HPDE6-E6E7 (cell line): ENCODE measurements at regions not wholly inside any gene's neighbourhood (a gene's known extent, or its start where the extent isn't known, plus 50 kb on each side); places are given as distances from the start of the nearest gene placed in this dataset.

Experiments
- DNase-seq: peaks from one replicate; pipeline ENCODE4 v3.0.0; 2011; ENCODE audit warnings: missing footprints; ENCODE audit errors: extremely low spot score

GRCh38 chr7:131106681-131107336, 220.9 kb upstream of the MKLN1 start:
- no peak for DNase-seq

GRCh38 chr7:131107337-131108211, 220.1 kb upstream of the MKLN1 start:
- DNase-seq = peak; percentile 51

DNA sequence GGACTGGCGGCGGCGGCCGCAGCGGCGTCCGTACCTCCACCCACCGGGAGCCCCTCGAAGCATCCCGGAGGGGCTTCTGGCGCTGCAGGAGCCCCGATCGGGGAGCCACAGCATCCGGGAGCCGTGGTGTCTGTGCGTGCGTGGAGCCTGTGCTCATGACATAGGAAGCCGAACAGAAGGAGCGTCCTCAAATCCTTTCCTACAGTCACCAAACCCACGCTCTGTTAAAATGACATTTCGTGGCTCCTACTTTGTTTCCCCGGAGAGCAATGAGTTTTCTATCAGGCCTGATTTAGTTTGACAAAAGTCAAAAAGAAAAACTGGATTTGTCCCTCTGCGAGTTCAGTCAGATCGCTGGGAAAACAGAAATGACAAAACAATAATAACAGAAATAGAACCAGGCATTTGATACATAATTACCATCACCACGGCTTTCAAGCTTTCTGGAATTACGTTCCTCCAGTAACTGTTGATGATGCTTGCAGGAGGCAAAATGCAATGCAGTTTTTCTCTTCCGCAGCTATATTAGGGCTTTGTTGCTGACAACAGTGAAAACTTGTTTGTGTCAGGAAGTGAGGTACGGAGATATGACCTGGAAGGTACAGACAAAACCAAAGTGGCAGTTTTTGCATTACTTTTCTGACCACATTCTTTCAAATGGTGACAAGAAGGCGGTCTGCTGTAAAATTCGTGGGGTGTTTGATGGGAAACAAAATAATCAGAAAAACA, 219.3 kb upstream of the MKLN1 start:
- no peak for DNase-seq

DNA sequence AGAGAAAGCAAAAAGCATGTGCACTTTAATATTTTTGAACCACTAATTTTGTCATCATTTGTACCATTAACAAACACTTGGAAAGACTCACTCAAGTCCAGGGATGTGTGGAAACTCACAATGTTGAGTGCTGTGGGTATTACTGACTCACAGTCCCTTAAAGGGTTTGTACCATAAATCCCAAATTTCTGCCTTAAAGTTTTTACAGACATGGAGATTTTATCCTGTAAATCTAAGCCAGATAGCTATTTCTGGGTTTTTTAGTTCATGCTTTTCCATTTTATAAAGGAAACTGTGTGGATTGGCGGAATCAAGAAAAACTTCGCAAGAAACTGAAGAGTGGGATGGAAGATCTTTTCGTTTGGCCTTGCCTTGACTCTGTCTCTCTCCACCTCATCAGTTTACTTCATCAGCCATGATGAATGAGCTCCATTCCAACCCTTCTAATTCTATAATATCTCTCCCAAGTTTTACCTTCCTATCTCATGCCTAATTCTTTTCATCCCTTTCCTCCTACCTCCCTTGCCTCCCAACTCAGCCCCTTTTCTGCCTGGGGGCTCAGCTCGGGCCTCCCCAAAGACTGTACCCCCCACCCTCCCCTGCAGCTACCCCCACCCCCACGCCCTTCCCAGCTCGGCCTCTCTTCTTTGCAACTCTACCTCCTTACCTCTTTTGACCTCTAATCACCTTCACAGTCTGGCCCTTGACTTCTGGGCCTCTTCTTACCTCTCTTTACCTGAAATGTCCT, 218.5 kb upstream of the MKLN1 start:
- no peak for DNase-seq

- DNase-seq = peak; percentile 49
Observed at GRCh38 chr7:131109759-131110296, 217.8 kb upstream of the MKLN1 start.

- DNase-seq = no peak
Observed at GRCh38 chr7:131110297-131111080, 217.2 kb upstream of the MKLN1 start.

DNA sequence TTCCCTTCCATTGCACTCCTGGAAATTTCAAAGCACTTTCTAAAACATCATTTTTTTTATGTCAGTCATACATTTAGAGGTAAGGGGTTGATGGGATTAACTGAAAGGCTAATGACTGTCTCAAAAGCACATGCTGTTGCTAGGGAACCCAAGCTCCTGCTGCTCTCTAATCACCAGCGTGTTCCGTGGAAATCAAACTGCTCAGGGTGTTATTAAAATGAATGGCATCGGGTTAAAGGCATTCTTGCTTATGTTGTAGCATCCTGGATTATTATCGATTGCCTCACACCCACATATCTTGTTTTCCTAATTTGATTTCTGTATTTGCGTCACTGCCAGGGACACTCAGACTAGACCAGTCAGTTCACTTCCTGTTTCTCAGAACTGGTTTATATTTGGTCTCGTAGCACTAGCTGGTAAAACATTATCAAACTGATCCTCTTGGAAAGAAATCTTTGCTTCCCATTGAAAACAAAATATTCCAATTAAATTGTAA, 216.5 kb upstream of the MKLN1 start:
- no peak for DNase-seq

DNA sequence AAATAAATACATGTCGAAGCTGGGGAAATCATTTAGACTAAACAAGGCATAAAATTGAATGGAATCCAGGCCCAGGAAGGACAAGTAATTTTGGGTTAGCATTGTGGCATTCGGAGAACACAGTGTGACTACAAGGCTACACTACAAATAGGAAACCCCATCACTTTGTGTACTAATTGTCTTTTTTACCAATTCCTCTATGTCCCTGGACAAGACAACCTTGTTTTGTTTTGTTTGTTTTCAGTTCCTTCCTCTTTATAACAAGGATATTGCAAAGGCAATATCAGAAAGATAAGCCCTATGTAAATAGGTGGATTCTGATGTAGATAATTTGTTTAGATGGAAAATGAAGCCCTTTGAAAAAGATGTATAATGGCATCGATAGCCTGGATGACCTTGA, 215.9 kb upstream of the MKLN1 start:
- DNase-seq = no peak

- DNase-seq = no peak
Observed at GRCh38 chr7:131112431-131112830, 215.2 kb upstream of the MKLN1 start.

DNA sequence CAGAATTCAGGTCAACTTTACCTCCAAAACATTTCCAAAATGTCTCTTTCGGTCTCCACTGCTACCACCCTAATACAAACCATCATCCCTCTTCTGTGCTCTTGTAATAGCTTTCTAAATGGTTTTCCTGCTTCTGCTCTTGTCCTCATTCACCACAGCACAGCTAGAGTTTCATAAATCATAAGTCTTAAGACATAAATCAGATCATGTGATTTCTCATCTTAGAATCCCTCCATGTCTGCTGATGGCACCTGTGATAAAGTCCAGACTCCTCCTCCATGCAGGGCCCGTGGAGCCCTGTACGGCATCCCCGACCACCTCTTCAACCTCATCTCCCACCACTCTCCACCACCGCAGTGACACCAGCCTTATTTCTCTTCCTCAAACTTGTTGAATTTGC, 212.3 kb upstream of the MKLN1 start:
- DNase-seq = no peak

- DNase-seq = no peak
Observed at GRCh38 chr7:131117439-131117838, 210.2 kb upstream of the MKLN1 start.

DNA sequence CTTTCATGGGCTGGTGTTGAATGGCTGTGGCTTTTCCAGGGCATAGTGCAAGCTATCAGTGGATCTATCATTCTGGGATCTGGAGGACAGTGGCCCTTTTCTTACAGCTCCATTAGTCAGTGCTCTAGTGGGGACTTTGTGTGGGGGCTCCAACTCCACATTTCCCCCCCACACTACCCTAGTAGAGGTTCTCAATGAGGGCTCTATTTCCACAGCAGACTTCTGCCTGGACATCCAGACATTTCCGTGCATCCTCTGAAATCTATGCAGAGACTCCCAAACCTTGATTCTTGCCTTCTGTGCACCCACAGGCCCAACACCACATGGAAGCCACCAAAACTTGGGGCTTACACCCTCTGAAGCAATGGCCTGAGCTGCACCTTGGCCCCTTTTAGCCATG, 208.3 kb upstream of the MKLN1 start:
- DNase-seq = no peak

DNA sequence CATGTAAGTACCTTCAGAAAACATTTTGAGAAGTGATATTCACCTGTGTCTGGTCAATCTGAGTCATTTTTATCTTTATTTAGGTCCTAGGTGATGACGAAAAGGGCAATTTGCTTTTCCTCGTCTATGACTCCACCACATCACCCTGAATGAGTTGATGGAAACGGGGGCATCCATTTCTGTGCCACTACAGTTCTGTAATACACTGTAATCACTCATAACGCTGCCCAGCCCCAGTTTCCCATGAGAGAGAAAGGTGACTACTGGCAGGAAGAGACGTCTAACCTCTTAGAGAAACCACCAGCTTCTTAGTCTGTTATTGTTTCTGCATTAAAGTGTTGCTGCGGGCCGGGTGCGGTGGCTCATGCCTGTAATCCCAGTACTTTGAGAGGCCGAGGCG, 205.3 kb upstream of the MKLN1 start:
- DNase-seq = no peak

DNA sequence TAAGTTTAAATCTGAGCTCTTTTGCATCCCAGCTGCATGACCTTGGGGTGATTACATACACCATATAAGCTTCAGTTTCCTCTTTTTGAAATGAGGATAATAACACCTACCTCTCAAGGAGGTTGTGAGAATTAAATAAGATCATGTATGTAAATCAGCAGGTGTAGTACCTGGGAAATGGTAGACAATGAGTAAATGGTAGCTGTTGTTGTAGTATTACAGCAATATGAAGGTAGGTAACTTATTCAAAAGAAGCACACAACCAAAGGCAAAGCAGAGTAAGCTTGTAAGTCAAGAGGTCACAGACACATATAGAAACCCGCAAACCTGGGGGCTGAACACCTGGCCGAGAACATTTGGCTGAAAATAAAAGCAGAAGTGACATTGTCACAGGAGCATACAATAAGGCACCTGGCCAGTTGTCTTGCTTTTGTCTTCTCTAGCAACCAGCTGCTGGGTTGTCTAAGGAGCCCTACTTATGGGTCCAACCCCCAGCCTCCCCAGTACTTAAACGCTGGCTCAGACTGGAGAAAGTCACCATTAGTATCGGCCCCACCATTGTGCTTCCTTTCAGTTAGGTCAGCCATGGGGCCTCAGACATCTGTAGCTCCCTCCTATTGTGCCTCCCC, 203.6 kb upstream of the MKLN1 start:
- DNase-seq = no peak

DNA sequence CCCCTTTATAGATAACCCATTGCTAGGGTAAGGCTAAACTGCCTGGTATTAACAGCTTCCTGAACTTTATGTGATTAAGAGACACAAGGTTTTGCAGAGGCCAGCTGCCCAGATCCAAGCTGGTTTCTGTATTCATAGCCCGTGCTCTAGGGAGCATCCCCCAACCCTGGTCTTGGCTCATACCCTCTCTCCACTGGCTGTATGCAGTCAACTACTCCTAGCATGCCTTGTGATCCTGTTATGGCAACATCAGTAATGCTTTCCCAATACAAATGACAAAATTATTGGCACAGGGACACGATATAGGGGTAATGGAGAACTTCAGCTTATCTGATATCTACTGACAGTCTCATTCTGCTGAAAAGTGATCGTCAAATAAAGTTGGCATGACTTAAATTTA, 202.8 kb upstream of the MKLN1 start:
- DNase-seq = no peak

GRCh38 chr7:131130324-131130723, 197.4 kb upstream of the MKLN1 start:
- DNase-seq = no peak

DNA sequence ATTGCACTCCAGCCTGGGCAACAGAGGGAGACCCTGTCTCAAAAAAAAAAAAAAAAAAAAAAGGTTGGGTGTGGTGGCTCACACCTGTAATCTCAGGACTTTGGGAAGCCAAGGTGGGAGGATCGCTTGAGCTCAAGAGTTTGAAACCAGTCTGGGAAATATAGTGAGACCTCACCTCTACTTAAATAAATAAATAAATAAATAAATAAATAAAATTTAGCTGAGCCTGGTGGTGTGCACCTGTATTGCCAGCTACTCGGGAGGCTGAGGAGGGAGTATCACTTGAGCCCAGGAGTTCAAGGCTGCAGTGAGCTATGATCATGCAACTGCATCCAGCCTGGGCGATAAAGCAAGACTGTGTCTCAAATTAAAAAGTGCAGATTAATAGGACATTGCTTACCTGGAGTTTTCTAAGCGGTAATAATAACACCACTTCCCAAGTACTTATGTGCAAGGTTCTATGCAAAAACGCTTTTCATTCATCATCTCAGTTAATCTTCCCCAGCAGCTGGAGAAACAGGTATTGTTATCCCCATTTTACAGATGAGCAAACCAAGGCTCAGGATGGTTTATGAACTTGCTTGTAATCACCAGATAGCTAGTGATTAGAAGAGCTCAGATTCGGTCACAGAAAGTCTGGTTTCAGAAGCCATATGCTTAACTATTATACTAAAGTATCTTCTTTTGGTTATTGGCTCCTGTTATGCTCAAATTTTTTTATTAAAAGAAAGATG, 196.5 kb upstream of the MKLN1 start:
- no peak for DNase-seq

DNA sequence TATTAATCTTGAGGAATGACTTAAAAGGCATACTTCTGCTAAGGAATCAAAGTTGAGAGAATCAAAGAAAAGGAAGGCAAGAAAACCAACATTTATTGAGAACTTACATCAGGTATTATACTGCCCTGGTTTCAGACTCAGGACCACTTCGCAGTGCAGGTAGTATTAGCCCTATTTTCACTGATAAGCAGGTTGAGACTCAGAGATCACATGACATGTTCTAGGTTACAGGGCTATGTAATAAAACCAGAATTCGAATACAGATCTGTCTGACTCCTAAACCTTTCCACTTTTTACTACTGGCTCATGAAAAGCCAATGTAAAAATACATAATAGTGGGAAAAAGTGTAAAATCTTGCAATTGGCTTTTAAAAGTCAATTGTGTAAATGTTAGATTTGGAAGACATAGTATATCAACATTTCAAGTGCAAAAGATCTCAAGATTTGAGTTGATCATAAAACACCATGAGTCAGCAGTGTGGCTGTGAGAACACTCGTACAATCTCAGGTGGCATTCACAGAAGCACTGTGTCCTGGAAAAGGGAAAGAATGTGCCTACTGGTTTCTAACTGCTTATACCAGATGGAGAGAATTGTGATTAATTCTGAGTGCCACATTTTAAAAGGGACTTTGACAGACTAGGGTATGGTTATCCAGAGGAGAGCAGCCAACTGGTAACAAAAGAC, 195.8 kb upstream of the MKLN1 start:
- DNase-seq = no peak

- no peak for DNase-seq
Observed at GRCh38 chr7:131139462-131139861, 188.2 kb upstream of the MKLN1 start.
